Stimulated activated CD8-positive, alpha-beta memory T cell treated with anti-CD3 and anti-CD28 coated beads, Interleukin-15, amount 100 ng/mL, for 48 hours (primary cell): ENCODE measurements at regions not wholly inside any gene's neighbourhood (a gene's known extent, or its start where the extent isn't known, plus 50 kb on each side); places are given as distances from the start of the nearest gene placed in this dataset.
"Not testable (repeated sequence)": the region's sequence is repeated elsewhere in the genome, so short reads cannot be mapped to it uniquely, and the experiment has no call there.

ENCODE experiments used
- DNase-seq, 2 donors: peaks; one replicate each; pipeline ENCODE4 v3.0.0-alpha.2; 2020; ENCODE audit warnings: low read depth in 2 of 2

- DNase-seq, result no peak
Measured at GRCh38 chr1:60558236-60558635, 484.7 kb upstream of the C1orf87 start.

GRCh38 chr1:60553730-60554129 is 480.2 kb upstream of the C1orf87 start:
- DNase-seq, result no peak

DNA sequence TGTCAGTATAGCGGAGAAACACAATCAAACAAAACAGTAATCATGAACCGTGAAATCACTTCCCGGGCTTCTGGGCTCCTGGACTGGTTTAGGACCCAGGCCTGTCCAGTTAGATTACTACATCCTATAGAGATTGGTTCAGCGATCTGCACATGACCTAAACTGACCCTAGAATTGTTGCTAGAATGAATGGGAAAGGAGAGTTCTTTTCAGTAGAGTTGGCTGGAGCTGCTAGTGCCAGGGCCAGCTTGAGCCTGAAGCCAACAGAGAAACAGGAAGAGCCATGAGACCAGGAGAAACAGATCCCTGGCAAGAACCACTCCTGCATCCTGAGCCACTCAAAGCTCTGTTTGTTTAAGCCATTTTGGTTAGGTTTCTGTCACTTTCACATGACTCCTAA is 474.3 kb upstream of the C1orf87 start:
- DNase-seq, result no peak

DNA sequence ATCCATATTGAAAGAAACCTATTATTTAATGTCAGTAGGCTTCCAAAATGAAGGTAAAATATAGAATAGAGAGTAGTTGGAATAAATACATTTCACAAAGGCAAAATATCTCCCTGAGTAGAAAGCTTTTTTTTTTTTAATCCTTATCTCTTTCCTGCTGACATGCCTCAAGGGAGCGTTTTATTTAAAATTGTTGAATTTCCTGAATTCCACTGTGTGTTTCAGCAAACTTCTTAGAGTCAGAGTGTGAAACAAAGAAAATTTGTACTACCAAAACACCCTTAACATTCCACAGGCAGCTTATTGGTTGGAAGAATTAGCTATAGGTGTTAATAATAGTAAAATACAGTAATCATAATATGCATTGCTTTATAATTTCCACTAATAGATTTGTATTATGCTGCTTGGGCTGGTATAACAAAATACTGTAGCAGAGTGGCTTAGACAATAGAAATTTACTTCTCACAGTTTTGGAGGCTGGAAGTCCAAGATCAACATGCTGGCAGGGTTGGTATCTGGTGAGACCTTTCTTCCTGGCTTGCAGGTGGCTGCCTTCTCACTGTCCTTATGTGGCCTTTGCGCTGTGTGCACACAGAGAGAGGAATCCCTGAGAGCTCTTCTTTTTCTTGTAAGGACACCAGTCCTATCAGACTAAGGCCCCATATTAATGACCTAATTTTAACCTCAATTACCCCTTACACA is 468.4 kb upstream of the C1orf87 start:
- no peak for DNase-seq

DNA sequence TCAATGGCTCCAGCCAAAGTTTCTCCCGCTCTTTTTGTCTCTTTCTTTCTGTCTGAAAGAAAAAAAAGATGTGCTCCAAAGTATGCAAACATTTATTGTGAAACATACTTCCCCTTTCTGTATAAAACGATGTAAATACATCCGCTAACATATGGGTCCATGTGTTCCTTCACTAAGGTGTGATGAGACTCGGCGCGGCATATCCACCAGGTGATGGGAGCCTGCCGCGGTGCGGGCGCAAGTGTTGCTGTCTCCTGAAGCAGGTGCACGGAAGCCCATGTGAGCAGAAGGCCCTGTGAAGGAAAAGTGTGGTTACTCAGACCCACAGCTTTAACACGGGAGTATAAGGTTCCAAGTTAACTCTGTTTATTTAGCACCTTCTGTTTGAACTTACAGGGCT is 466.6 kb upstream of the C1orf87 start:
- no peak for DNase-seq

DNA sequence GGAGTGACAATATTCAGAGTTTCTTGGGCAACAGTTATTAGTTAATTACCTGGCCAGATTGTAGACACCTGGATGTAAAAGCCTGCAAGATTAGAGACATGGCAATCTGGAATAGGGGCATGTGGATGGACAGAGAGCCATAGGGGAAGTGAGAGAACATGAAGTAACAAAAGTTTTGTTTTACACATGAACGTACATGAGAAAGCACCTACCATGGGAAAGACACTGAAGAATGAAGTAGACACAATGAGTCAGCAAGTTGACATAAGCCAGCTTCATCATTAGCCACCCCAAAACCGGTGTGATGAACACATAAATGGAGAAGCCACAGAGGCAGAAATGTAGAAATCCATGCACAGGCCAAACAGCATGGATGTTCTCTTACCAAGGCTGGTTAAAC is 462.1 kb upstream of the C1orf87 start:
- no peak for DNase-seq

DNA sequence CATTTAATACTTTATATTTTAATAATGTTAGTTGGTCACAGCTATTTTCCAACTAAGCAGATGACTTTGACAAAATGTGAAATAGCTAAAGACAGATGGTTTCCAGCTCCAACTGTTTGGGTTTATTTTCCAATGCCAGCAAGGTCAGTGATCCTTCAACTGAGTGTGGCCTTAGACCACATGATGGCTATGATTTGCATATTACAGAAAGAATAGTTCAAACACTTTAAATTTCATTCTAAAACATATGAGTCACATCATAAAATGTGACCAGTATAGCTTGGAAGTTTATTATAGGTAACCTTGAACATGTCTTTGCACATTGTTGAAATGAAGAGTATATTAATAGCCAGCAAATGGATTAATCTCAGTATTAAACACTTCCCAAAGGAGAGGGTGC is 454.0 kb upstream of the C1orf87 start:
- DNase-seq, result no peak

DNA sequence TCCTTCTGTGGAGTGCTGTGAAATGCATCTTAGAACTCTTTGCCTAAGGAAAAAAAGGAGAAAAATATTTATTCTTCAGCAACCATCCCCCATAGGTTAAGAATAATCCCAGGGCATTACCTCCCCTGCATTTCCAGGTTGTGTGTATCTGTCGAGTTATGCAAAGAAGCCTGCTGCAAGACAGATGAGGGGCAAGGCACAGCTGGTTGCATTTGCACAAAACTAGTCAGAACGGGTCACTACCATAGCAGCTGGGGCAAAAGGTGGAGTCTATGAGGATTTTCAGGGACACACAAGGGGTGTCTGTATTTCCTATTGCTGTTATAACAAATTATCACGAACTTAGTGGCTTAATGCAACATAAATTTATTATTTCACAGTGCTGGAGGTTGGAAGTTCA is 443.4 kb upstream of the C1orf87 start:
- no peak for DNase-seq

DNA sequence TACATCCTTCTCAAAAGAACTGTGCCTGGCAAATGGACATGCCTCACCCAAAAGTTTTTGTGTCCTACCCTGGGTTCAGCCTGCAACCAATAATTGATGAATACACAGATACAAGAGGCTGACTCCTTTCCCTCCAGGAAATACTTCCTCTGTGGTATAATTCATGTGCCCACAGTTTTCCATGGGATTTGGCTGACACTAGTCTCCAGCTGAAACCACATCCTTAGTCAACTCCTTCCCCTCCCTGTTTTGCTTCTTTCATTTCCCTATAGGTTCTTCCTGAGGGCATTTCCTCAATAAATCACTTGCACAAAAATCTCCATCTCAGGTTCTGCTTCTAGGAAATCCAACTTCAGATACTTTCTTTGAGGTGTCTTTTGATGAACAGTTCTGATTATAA is 436.6 kb upstream of the C1orf87 start:
- DNase-seq, result no peak

DNA sequence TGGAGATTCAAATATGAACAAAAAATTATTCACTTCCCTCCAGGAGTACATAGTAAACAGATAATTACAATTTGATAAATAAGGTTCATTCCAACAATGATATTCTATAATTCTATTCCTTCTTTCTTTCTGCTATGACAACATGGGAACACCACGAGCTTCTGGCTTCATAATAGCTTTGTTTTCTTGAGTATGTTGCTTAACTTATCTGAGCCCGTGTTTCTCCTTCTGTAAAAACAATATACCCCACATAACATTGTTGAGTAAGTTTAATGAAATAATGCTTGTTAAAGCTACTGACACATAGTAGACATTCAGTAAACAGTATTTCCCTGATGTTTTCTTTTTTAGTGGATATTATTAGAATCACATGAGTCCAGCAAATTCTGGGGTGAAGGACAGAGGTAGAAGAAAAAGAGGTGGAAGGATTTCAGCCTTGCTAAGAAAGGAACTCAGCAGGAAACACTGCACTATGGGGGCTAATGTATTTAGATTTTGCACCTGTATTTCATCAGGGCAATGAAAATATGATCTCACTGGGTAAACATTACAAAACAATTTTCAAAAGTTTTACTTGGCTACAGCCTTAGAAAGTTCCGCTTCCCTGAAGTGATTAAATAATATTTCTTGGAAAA is 430.8 kb upstream of the C1orf87 start:
- DNase-seq, result no peak

- DNase-seq, result no peak
Measured at GRCh38 chr1:60503266-60503925, 429.8 kb upstream of the C1orf87 start.

GRCh38 chr1:60502506-60502905 is 428.9 kb upstream of the C1orf87 start:
- DNase-seq, result no peak

- not testable (repeated sequence) for DNase-seq
Measured at GRCh38 chr1:60489916-60490480, 416.4 kb upstream of the C1orf87 start.

GRCh38 chr1:60488847-60489246 is 415.3 kb upstream of the C1orf87 start:
- no peak for DNase-seq

DNA sequence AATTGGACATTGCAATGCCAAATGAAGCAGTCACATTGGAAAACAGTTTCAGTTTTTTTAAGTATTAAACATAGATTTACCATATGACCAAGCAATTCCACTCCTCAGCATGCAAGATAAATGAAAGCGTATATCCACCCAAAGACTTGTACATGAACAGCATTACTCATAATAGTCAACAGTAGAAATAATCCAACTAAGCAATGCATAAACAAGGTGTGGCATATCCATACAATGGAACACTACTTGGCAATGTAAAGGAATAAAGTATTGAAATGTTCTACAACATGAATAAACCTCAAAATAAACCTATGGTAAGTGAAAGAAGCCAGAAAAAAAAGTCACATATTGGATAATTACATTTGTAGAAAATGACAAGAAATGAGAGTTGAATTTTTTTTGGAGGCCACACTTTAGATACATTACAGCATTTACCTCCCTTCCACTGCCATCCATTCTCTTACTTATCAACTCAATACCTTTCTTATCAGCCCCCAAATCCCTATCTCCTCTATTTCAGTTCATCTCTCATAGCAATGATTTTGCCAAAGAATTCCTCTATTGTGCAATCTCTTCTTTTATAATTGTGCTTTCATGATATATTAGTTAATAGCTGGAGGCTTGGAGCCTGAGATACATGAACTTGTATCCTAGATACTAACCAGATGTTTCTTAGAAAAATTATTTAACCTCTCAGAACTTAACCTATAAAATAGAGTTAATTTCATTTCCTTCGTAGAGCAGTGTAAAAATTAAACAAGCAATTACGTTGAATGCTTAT is 414.2 kb upstream of the C1orf87 start:
- DNase-seq, result no peak

- DNase-seq, result no peak
Measured at GRCh38 chr1:60483509-60483908, 409.9 kb upstream of the C1orf87 start.

DNA sequence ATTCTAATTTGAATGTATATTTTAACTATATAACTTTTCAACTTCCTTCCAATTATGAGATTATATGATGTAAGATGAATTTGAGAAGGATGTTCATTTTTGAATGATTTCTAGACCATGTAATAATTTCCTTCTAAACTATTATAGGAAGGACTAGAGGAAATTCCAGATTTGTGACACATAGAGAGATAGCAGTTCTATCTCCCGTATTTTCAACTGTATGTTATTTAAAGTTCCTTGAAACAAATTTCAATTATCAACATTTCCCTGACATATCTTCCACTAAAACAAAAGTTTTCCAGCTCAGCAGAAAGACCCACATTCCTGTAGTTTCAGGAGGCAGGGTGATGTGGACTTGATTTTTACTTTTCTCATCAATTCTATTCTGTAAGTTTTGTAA is 396.7 kb upstream of the C1orf87 start:
- no peak for DNase-seq

DNA sequence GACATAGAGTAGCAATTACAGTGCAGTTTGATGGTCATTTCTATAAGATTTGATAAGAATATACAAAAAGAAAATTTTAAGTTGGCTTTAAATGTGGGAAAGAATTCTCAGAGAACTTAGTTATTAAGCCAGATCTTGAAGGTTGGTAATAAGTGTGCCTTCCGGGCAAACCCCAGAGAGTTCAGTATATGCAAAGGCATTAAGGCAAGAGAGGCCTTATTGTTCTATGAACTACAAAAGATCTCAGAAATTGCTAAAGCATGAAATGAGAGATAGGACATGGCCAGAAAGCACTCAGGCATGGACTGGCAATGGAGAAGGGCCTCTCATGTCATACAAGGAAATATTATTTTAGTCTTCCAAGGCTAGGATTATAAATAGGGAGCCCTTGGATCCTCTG is 390.2 kb upstream of the C1orf87 start:
- DNase-seq, result no peak

- no peak for DNase-seq
Measured at GRCh38 chr1:60463146-60463545, 389.6 kb upstream of the C1orf87 start.

DNA sequence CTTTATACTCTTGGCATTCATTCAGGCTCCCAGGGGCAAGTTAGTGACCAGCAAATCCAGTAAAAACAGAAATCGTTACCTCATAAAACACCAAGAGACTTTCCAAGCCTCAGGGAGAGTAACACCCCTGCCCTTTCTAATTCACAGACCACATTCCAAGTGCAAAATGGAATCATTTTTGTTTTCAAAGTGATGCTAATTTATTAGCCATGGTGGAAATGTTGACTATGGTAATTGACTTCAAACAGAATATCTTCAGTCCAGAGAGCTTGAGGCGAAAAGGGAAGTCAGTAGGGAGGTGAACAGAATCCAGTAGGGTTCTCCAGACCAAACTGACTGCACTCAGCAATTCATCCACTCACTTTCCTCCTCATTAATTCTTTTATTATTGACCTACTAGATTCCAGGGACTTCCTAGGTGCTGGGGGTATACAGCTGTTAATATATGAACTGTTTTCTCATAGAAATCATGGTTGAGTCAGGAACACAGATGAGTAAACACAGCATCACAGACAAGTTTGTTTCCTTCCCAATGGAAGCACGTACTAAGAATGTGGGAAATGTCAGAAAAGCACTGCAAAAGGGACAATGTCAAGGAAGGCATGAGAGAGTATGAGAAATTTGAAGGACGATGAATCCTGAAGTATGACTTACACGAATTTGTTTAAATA is 388.5 kb upstream of the C1orf87 start:
- DNase-seq, result no peak

GRCh38 chr1:60458111-60458510 is 384.5 kb upstream of the C1orf87 start:
- no peak for DNase-seq

- DNase-seq, result no peak
Measured at GRCh38 chr1:60449876-60450275, 376.3 kb upstream of the C1orf87 start.
